ENCODE measurements at regions not wholly inside any gene's neighbourhood (a gene's known extent, or its start where the extent isn't known, plus 50 kb on each side); places are given as distances from the start of the nearest gene placed in this dataset.

DNA sequence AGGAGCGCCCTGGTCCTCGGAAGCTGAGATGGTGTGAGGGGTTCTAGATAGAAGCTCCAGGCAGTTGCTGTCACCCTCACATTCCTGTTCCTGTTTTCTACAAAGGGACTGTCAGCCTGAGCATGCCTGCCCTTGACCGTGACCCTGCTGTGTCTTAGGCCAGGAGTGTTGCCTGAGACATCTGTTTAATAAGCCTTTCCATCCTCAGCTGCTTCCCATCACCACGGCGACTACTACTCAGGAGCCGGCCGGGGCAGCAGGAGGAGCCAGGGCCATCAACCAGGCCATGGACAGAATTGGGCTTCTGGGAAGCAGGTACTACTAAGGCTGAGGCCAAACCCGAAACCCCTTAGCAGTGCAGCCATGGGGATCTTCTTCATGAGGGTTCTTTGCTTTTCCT, 151.4 kb downstream of the KATNIP start:
- no peaks in the 10 kb centered on the region for H3K27me3 Mint-ChIP-seq
- no peak for DNase-seq (ENCODE audit: low spot score)
- no peaks in the 10 kb centered on the region for H3K36me3 Mint-ChIP-seq
- no peaks in the 10 kb centered on the region for H3K4me1 Mint-ChIP-seq (ENCODE audit: low read depth in 2 of 2)
- H3K9me3 Mint-ChIP-seq: no peaks in the 10 kb centered on the region
- no peak for ATAC-seq
- H3K4me3 Mint-ChIP-seq: no peak overlapping the region
- H3K27ac Mint-ChIP-seq: no peak overlapping the region

DNA sequence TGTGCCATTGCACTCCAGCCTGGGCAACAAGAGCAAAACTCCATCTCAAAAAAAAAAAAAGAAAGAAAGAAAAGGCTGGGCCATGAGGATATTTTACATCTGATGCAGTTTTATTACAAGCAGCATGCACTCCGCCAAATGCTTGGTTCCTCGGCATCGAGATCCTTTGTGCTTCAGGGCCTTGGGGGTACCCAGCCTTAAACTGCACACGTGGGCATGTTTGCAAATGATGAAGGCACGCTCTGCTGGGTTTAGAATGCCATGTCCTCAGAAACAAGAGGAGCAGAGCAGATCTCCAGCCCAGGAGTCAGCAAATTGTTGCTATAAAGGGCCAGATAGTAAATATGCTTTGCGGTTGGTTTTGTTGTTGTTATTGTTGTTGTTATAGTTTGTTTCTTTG, 153.2 kb downstream of the KATNIP start:
- ATAC-seq (no peak), DNase-seq (ENCODE audit: low spot score) (no peak)
- no peaks in the 10 kb centered on the region for H3K36me3 Mint-ChIP-seq
- no peak overlapping the region for H3K27ac Mint-ChIP-seq
- no peaks in the 10 kb centered on the region for H3K4me1 Mint-ChIP-seq (ENCODE audit: low read depth in 2 of 2)
- H3K27me3 Mint-ChIP-seq: no peaks in the 10 kb centered on the region
- no peaks in the 10 kb centered on the region for H3K9me3 Mint-ChIP-seq
- no peak overlapping the region for H3K4me3 Mint-ChIP-seq

DNA sequence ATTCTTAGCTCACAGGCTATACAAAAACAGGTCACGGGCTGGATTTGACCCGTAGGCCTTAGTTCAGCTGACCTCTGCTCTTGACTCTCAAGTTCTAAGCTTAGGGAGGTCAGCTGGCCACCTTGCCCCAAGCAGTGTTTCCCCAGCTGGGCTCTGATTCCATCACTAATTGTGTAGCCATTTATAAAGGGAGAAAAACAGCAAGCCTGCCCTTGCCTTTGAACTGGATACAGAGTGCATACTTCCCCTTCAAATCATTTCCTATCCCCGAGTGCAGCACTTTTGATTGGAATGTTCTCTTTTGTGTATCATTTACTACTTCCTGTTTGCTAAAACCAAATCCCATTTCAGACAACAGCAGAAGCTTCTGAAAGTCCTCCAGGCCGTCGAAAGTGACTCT, 153.6 kb downstream of the KATNIP start:
- Mint-ChIP-seq H3K4me3 (no peak overlapping the region), H3K27me3 (no peaks in the 10 kb centered on the region), H3K27ac (no peak overlapping the region), H3K9me3 (no peaks in the 10 kb centered on the region), H3K36me3 (no peaks in the 10 kb centered on the region), H3K4me1 (ENCODE audit: low read depth in 2 of 2) (no peaks in the 10 kb centered on the region)
- ATAC-seq (no peak), DNase-seq (ENCODE audit: low spot score) (no peak)

DNA sequence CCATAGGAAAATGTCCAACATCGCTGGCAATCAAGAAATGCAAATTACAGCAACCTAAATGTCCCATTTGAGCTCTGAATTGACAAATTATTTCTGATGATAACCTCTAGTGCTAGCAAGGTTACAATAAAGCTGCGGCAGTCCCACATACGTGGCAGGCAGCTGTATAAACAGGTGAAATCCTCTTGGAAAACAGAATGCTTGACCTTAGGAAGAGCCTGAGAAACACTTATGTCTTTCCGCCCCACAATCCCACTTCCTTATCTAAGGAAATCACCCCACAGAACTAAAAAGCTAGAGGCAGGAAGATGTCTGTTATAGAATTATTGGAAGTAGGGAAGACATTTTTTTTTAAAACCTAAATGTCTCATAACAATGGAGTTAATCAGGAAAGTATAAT, 154.3 kb downstream of the KATNIP start:
- Mint-ChIP-seq H3K36me3 (no peaks in the 10 kb centered on the region), H3K27ac (no peak overlapping the region), H3K27me3 (no peaks in the 10 kb centered on the region), H3K4me3 (no peak overlapping the region), H3K9me3 (no peaks in the 10 kb centered on the region), H3K4me1 (ENCODE audit: low read depth in 2 of 2) (no peaks in the 10 kb centered on the region)
- ATAC-seq (no peak), DNase-seq (ENCODE audit: low spot score) (no peak)

DNA sequence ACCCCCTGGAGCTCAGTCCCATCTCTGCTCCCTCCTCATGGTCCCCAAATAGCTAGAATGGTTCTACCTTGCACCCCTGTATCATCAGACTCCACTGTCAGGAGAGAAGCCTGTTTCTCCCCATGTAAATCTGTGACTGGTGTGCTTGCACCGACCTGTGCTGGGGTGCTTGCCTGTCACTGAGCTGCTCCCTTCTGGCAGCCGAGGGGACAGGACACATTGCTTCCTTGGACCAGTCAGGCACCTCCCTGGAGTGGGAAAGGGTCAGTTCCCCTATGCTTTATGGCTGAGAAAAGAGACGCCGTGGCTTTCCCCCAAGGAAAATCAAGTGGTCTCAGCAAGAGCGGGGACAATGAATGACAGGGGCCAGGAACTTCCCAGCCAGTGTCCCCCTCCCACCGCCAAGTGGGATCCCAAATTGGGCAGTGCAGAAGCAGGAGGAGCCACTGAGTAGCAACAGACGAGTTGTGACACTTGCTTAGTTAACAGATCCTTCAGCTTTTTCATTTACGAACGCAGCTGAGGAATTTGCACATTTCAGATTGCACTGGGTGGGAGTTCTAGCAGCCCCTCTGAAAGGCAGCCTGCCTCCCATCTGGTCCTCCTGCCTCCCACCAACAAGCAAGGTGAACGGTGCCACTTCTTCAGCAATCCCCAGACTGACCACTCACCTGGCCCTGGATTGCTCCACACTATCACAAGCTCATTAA, 156.4 kb downstream of the KATNIP start:
- peak; percentile 12 to 32 for ATAC-seq
- H3K27me3 Mint-ChIP-seq: no peaks in the 10 kb centered on the region
- H3K27ac Mint-ChIP-seq: no peak overlapping the region
- H3K9me3 Mint-ChIP-seq: no peaks in the 10 kb centered on the region
- H3K4me3 Mint-ChIP-seq: no peak overlapping the region
- no peaks in the 10 kb centered on the region for H3K4me1 Mint-ChIP-seq (ENCODE audit: low read depth in 2 of 2)
- no peak for DNase-seq (ENCODE audit: low spot score)
- H3K36me3 Mint-ChIP-seq: no peaks in the 10 kb centered on the region

DNA sequence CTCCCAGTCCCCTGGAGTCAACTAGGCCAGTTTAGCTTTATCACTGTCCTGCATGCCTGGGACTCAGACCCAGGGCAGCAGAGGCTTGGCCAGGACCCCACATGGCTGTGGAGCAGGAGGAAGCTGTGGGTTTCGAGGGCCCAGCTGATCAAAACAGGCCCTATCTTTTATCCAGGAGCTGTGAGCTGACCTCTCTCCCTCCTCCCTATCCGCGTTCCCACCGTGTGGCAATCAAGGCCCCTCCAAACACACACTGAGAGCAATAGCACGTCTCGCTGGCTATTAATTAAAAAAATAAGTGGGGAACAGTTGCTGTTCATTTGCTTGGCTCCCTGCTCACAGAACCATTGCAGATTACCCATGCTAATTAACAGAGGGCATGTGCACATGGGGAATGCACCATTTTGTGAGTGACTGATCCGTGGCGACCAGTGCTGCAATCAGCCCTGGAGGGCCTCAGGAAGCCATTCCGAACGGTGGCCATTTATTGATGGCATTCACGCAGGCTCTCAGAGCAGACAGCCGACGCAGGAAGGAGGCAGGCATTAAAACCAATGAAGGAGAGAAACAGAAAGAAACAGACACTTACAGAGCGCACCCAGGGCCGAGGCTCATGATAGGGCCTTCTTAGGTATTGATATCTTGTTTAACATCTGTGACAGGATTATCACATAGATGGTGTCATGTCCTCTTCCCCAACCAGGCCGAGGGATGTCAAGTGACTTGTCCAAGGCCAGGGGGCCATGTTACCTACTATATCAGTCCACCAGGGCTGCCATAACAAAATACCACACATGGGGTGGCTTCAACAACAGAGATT, 157.1 kb downstream of the KATNIP start:
- no peak for DNase-seq (ENCODE audit: low spot score)
- Mint-ChIP-seq H3K27ac (no peak overlapping the region), H3K36me3 (no peaks in the 10 kb centered on the region), H3K4me1 (ENCODE audit: low read depth in 2 of 2) (no peaks in the 10 kb centered on the region), H3K9me3 (no peaks in the 10 kb centered on the region), H3K4me3 (no peak overlapping the region), H3K27me3 (no peaks in the 10 kb centered on the region)
- no peak for ATAC-seq

DNA sequence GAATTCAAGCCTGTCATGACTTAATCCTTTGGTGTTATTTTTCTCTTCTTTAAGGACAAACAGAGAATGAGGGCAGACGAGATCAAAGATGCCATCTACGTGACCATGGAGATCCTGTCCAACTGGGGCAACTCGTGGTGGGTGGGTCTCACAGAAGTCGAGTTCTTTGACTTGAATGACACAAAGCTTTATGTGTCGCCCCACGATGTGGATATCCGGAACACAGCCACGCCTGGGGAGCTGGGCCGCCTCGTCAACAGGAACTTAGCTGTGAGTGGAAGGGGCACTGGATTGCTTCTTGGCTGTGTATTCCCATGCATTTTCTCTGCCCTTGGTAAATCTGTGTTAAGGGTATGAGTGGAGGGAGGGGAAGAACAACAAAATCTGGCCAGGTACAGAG, 158.7 kb downstream of the KATNIP start:
- Mint-ChIP-seq H3K4me3 (no peak overlapping the region), H3K4me1 (ENCODE audit: low read depth in 2 of 2) (no peaks in the 10 kb centered on the region), H3K27ac (no peak overlapping the region), H3K9me3 (no peaks in the 10 kb centered on the region), H3K27me3 (no peaks in the 10 kb centered on the region), H3K36me3 (no peaks in the 10 kb centered on the region)
- DNase-seq (ENCODE audit: low spot score) (no peak), ATAC-seq (no peak)

DNA sequence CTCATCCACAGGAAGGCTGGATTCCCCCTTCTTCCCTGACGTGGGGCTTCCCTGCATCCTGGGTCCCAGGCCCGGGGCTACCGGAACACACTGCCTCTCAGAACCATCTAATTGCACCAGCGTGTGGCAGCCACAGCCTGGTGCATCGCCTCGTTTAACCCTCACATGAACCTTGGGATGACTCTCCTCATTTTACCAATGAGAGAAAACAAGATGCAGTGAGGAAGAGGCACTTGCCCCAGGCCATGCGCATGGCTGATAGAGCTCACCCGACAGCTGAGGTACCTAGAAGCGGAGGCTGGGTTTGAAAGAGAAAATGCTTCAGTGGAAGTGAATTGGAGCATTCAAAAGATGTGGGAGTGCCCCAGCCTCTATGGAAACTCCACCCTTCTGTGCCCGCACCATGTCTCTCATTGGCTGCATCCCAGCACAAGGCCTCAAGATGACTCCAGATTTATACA, 162.3 kb downstream of the KATNIP start:
- peaks cover 8% of the 10 kb centered on the region for H3K36me3 Mint-ChIP-seq
- DNase-seq (ENCODE audit: low spot score): no peak
- no peak for ATAC-seq
- peaks cover 0 to 6% of the 10 kb centered on the region in 2 donors for H3K4me1 Mint-ChIP-seq (ENCODE audit: low read depth in 2 of 2)
- no peak overlapping the region for H3K4me3 Mint-ChIP-seq
- H3K27ac Mint-ChIP-seq: no peak overlapping the region
- no peaks in the 10 kb centered on the region for H3K9me3 Mint-ChIP-seq
- H3K27me3 Mint-ChIP-seq: no peaks in the 10 kb centered on the region

DNA sequence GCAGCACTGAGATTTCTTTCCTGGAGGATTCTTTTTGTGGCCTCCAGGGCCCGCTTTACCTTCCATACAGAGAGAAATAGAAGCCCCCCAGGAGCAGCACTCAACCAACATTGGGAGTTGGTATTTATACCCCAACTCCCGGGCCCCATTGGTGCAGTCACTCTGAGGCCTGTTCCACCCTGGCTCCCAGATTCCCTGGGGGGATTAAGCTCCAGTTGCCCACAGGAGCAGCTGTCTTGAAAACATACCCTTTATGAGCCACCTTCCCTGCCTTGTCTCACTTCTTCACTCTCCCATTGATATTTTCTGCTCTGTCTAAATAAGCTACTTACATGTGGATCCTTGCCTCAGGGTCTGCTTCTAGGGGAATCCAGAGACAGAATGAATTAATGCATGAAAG, 167.8 kb downstream of the KATNIP start:
- Mint-ChIP-seq H3K4me1 (ENCODE audit: low read depth in 2 of 2) (peaks cover 7 to 21% of the 10 kb centered on the region in 2 donors), H3K27ac (no peak overlapping the region), H3K9me3 (no peaks in the 10 kb centered on the region), H3K36me3 (peaks cover 8% of the 10 kb centered on the region), H3K27me3 (no peaks in the 10 kb centered on the region), H3K4me3 (no peak overlapping the region)
- ATAC-seq (no peak), DNase-seq (ENCODE audit: low spot score) (no peak)

DNA sequence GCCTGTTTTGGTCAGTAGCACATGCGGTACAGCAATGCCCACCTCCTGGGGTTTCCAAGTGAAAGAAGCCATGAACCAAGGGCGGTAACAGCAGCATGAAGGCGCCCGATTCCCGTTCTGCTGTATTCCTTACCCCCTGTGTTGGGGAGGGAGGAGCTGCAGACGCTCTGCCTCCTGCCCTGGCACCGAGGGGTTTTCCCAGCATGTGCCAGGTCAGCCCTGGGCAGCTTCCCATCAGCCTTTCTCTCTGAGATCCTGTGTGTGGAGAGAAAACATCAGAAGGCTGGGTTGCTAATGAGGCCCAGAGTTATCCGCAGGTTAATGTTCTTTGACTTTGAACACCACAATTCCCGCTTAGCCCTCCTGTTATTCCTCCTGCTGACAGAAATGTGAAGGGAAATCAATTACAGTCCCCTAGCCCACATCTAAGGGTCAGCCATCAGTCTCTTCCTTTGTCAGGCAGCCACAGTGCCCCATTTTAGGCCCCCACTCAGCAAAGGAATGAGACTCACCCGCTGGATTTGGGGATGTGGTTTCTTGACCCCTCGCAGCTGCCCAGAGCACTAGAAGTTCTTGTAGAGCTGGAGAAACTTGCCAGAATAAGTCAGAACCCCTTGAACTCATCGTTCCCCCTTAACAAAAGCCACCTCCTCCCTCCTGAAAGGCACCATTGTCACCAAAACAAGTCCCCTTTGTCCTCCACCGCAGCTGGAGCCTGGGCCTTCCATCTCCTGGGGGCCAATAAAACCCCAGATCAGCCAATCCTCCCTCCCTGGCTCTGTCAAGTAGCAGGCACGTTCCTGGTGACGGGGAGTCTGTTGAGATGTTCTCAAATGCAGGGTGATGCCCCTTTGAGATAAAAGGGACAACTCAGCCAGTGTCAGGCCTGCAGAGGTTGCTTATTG, 168.5 kb downstream of the KATNIP start:
- no peak for DNase-seq (ENCODE audit: low spot score)
- Mint-ChIP-seq H3K9me3 (no peaks in the 10 kb centered on the region), H3K4me3 (no peak overlapping the region), H3K27ac (no peak overlapping the region), H3K4me1 (ENCODE audit: low read depth in 2 of 2) (peaks cover 13 to 28% of the 10 kb centered on the region in 2 donors), H3K27me3 (no peaks in the 10 kb centered on the region), H3K36me3 (peaks cover 8% of the 10 kb centered on the region)
- no peak for ATAC-seq

DNA sequence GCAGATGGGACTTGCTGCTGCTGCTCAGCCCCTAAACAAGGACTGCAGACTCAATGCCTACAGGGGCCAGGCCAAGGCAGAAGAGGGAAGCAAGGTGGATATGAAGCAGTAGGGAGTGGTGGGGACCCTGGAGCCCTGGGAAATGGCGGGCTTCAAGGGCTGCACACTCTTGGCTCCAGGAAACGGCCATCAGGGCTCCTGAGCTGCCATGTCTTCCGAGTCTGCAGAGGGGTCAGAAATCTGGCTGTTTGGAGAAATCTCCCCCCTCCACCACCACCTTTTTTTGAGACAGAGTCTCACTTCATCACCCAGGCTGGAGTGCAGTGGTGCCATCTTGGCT, 169.1 kb downstream of the KATNIP start:
- H3K4me3 Mint-ChIP-seq: no peak overlapping the region
- H3K27me3 Mint-ChIP-seq: no peaks in the 10 kb centered on the region
- peaks cover 13 to 34% of the 10 kb centered on the region in 2 donors for H3K4me1 Mint-ChIP-seq (ENCODE audit: low read depth in 2 of 2)
- ATAC-seq (no peak), DNase-seq (ENCODE audit: low spot score) (no peak)
- H3K9me3 Mint-ChIP-seq: no peaks in the 10 kb centered on the region
- H3K36me3 Mint-ChIP-seq: peaks cover 8% of the 10 kb centered on the region
- H3K27ac Mint-ChIP-seq: no peak overlapping the region

DNA sequence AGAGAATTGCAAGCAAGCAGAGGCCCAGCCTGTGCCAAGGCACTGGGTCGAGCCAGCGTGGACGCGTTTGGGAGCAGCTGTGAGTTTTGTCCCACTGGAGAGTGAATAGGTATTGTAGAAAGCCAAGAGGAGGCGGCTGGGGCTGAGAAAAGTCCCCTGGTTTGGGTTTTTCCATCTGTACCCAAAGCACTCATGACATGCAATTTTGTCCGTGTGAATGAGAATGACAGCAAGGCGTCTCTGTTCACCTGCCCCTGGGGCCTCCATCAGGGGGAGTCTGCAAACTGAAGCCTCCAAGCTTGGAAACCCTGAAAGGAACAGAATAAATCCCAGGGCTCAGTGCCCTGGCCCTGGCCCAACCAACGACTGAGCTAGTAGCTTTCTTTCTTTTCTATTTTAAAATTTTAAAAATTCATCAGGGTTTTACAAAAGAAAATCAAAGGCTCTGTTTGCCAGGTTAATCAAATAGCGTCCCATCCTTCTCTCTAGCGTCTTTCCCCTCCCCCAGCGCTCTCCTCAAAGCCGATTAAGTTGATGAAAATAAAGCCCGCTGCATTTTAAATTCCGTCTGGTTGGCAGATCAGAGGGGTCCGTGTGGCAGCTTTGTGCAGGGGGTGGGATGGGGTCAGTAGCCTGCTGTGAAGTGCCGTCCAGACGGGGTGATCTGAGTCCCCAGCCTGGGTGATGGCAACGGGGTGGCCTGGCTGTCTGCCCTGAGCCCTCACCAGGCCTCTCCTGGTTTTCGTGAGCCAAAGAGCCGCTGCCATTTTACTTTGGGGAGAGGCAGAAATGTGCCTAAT, 171.0 kb downstream of the KATNIP start:
- H3K27me3 Mint-ChIP-seq: no peaks in the 10 kb centered on the region
- no peaks in the 10 kb centered on the region for H3K9me3 Mint-ChIP-seq
- peak in 1 of 2 donors; percentile 22 for ATAC-seq
- H3K4me1 Mint-ChIP-seq (ENCODE audit: low read depth in 2 of 2): peaks cover 13 to 38% of the 10 kb centered on the region in 2 donors
- no peak overlapping the region for H3K27ac Mint-ChIP-seq
- no peak for DNase-seq (ENCODE audit: low spot score)
- no peak overlapping the region for H3K4me3 Mint-ChIP-seq
- no peaks in the 10 kb centered on the region for H3K36me3 Mint-ChIP-seq

DNA sequence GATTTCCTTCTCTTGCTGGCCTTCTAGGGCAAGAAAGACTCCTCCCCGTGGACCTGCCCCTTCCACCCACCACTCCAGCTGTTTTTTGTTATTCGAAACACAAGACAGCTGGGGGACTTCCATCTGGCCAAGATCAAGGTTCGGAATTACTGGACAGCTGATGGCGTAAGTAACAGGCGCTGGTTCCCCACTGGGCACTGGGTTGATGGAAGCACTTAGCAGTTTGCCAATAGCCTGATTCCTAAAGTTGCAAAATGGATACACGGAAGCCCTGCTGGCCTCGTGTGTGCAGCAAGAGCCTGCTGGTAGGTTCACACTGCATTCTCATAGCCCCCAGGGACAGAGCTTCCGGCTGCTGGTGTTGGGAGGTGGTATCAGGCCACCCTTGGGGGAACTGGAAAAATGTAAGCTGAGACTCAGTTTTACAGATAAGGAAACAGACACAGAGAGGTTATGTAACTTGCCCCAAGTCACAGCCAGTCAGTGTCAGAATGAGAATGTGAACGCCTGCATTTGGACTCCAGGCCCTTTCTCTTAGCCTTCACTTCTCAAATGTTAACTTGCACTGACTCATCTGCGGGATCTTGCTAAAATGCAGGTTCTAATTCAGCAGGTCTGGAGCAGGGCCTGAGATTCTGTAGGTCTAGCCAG, 171.7 kb downstream of the KATNIP start:
- DNase-seq (ENCODE audit: low spot score) (no peak), ATAC-seq (no peak)
- peaks cover 13 to 38% of the 10 kb centered on the region in 2 donors for H3K4me1 Mint-ChIP-seq (ENCODE audit: low read depth in 2 of 2)
- no peaks in the 10 kb centered on the region for H3K9me3 Mint-ChIP-seq
- no peaks in the 10 kb centered on the region for H3K36me3 Mint-ChIP-seq
- no peak overlapping the region for H3K4me3 Mint-ChIP-seq
- H3K27ac Mint-ChIP-seq: no peak overlapping the region
- H3K27me3 Mint-ChIP-seq: no peaks in the 10 kb centered on the region

All from natural killer cell treated with Interleukin-12 subunit alpha and Interleukin-12 subunit beta and Interleukin-15 and Interleukin-18, amount 100 ng/mL, for 72 hours (primary cell).